SU-DHL-6 (cell line): ENCODE measurements at regions not wholly inside any gene's neighbourhood (a gene's known extent, or its start where the extent isn't known, plus 50 kb on each side); places are given as distances from the start of the nearest gene placed in this dataset.

Source experiments
- EZH2phosphoT487 ChIP-seq: fragments of 200-600 bp; sonication (generic), shearing (Covaris generic); conservative IDR thresholded peaks from 2 replicates; pipeline ENCODE4 v1.6.1; 2018; ENCODE audit warnings: mild to moderate bottlenecking, antibody characterized with exemption, low read length, moderate library complexity, mixed read lengths
- TF ChIP-seq, protein P1 (sequence below): fragments of 200-600 bp; sonication (generic); IDR thresholded peaks from one replicate; pipeline ENCODE4 v1.5.1; 2017; ENCODE audit warnings: antibody characterized with exemption, mild to moderate bottlenecking, low read length, moderate library complexity; ENCODE audit not compliant: insufficient read depth, poor library complexity, severe bottlenecking

DNA sequence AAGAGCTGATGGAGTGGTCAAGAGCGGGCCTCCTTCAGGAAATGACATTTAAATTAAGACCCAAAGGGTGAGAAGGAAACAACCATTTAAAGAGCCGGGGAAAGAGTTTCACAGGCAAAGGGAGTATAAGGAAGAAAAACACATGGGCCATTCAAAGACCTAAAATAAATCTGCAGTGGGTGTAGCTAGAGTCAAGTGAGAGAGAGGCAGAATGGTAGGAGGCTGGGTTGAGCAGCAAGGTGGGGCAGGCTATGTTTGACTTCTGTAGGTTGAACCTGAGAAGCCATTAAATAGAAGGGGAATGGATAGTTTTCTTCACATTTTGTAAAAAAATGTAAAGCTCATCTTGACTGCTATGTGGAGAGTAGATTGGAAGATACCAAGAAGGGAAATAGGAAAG, 183.8 kb downstream of the LACC1 start:
- TF ChIP-seq, protein P1, sequence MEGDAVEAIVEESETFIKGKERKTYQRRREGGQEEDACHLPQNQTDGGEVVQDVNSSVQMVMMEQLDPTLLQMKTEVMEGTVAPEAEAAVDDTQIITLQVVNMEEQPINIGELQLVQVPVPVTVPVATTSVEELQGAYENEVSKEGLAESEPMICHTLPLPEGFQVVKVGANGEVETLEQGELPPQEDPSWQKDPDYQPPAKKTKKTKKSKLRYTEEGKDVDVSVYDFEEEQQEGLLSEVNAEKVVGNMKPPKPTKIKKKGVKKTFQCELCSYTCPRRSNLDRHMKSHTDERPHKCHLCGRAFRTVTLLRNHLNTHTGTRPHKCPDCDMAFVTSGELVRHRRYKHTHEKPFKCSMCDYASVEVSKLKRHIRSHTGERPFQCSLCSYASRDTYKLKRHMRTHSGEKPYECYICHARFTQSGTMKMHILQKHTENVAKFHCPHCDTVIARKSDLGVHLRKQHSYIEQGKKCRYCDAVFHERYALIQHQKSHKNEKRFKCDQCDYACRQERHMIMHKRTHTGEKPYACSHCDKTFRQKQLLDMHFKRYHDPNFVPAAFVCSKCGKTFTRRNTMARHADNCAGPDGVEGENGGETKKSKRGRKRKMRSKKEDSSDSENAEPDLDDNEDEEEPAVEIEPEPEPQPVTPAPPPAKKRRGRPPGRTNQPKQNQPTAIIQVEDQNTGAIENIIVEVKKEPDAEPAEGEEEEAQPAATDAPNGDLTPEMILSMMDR, result no peak
- no peak for TF ChIP-seq EZH2phosphoT487
